ENCODE measurements at regions not wholly inside any gene's neighbourhood (a gene's known extent, or its start where the extent isn't known, plus 50 kb on each side); places are given as distances from the start of the nearest gene placed in this dataset.

GRCh38 chr11:45544826-45545225 lies 120.6 kb downstream of the CHST1 start (continued):
- TF ChIP-seq ZNF318 (CRISPR knock-in tag; IDR thresholded peaks at IDR 0.05) (no peak), SALL1 (CRISPR knock-in tag; IDR thresholded peaks at IDR 0.05) (no peak), MIXL1 (CRISPR knock-in tag; IDR thresholded peaks at IDR 0.05) (no peak), IRF2 (CRISPR knock-in tag; IDR thresholded peaks at IDR 0.05) (no peak), SRSF1 (optimal IDR thresholded peaks at IDR 0.05; ENCODE audit: low read depth, low read length) (no peak), BRF2 (CRISPR knock-in tag; IDR thresholded peaks at IDR 0.05) (no peak), ZNF10 (CRISPR knock-in tag; IDR thresholded peaks at IDR 0.05; ENCODE audit: borderline replicate concordance, low read depth) (no peak), HNRNPUL1 (IDR thresholded peaks at IDR 0.05; ENCODE audit: low read depth, low read length) (no peak), FOXA3 (CRISPR knock-in tag; IDR thresholded peaks at IDR 0.05) (no peak), KMT2B (CRISPR knock-in tag; IDR thresholded peaks at IDR 0.05) (no peak)
